ENCODE measurements at regions not wholly inside any gene's neighbourhood (a gene's known extent, or its start where the extent isn't known, plus 50 kb on each side); places are given as distances from the start of the nearest gene placed in this dataset.
"Not testable (repeated sequence)": the region's sequence is repeated elsewhere in the genome, so short reads cannot be mapped to it uniquely, and the experiment has no call there.

- H3K36me3 ChIP-seq (ENCODE audit: control insufficient read depth, insufficient read depth, low read length): no peaks in the 10 kb centered on the region
- no peaks in the 10 kb centered on the region for H3K27me3 ChIP-seq (ENCODE audit: control insufficient read depth, insufficient read depth, low read length)
- no peaks in the 10 kb centered on the region for H3K9me3 ChIP-seq (ENCODE audit: control insufficient read depth, insufficient read depth, low read depth, low read length)
- H3K9ac ChIP-seq (ENCODE audit: low read length): no peak overlapping the region
- H3K27ac ChIP-seq (ENCODE audit: low read depth, low read length): no peak overlapping the region
- H3K4me1 ChIP-seq (ENCODE audit: control insufficient read depth, insufficient read depth, low read length): no peaks in the 10 kb centered on the region; the same call in 1 of the 2 replicates
- H3K4me3 ChIP-seq (ENCODE audit: low read depth, low read length): no peak overlapping the region
Observed at GRCh38 chr10:30732671-30733070, 103.1 kb upstream of the LYZL2 start.

- Histone ChIP-seq H3K9ac (ENCODE audit: low read length) (no peak overlapping the region), H3K36me3 (ENCODE audit: control insufficient read depth, insufficient read depth, low read length) (no peaks in the 10 kb centered on the region), H3K4me1 (ENCODE audit: control insufficient read depth, insufficient read depth, low read length) (no peaks in the 10 kb centered on the region; the same call in 1 of the 2 replicates), H3K9me3 (ENCODE audit: control insufficient read depth, insufficient read depth, low read depth, low read length) (no peaks in the 10 kb centered on the region), H3K4me3 (ENCODE audit: low read depth, low read length) (no peak overlapping the region), H3K27ac (ENCODE audit: low read depth, low read length) (no peak overlapping the region), H3K27me3 (ENCODE audit: control insufficient read depth, insufficient read depth, low read length) (no peaks in the 10 kb centered on the region)
Observed at GRCh38 chr10:30731963-30732362, 102.4 kb upstream of the LYZL2 start.

- H3K9me3 ChIP-seq (ENCODE audit: control insufficient read depth, insufficient read depth, low read depth, low read length): no peaks in the 10 kb centered on the region
- no peak overlapping the region for H3K9ac ChIP-seq (ENCODE audit: low read length)
- H3K27me3 ChIP-seq (ENCODE audit: control insufficient read depth, insufficient read depth, low read length): no peaks in the 10 kb centered on the region
- H3K36me3 ChIP-seq (ENCODE audit: control insufficient read depth, insufficient read depth, low read length): no peaks in the 10 kb centered on the region
- H3K4me1 ChIP-seq (ENCODE audit: control insufficient read depth, insufficient read depth, low read length): no peaks in the 10 kb centered on the region; the same call in 1 of the 2 replicates
- no peak overlapping the region for H3K4me3 ChIP-seq (ENCODE audit: low read depth, low read length)
- no peak overlapping the region for H3K27ac ChIP-seq (ENCODE audit: low read depth, low read length)
Observed at GRCh38 chr10:30730306-30730705, 100.8 kb upstream of the LYZL2 start.

- Histone ChIP-seq H3K9ac (ENCODE audit: low read length) (no peak overlapping the region), H3K4me1 (ENCODE audit: control insufficient read depth, insufficient read depth, low read length) (no peaks in the 10 kb centered on the region; the same call in 1 of the 2 replicates), H3K27ac (ENCODE audit: low read depth, low read length) (no peak overlapping the region), H3K9me3 (ENCODE audit: control insufficient read depth, insufficient read depth, low read depth, low read length) (no peaks in the 10 kb centered on the region), H3K4me3 (ENCODE audit: low read depth, low read length) (no peak overlapping the region), H3K36me3 (ENCODE audit: control insufficient read depth, insufficient read depth, low read length) (no peaks in the 10 kb centered on the region), H3K27me3 (ENCODE audit: control insufficient read depth, insufficient read depth, low read length) (no peaks in the 10 kb centered on the region)
Observed at GRCh38 chr10:30728766-30729165, 99.2 kb upstream of the LYZL2 start.

GRCh38 chr10:30728127-30728526, 98.6 kb upstream of the LYZL2 start:
- H3K27ac ChIP-seq (ENCODE audit: low read depth, low read length): no peak overlapping the region
- H3K4me3 ChIP-seq (ENCODE audit: low read depth, low read length): no peak overlapping the region
- no peaks in the 10 kb centered on the region for H3K9me3 ChIP-seq (ENCODE audit: control insufficient read depth, insufficient read depth, low read depth, low read length)
- H3K27me3 ChIP-seq (ENCODE audit: control insufficient read depth, insufficient read depth, low read length): no peaks in the 10 kb centered on the region
- no peak overlapping the region for H3K9ac ChIP-seq (ENCODE audit: low read length)
- peaks cover 4% of the 10 kb centered on the region for H3K4me1 ChIP-seq (ENCODE audit: control insufficient read depth, insufficient read depth, low read length)
- H3K36me3 ChIP-seq (ENCODE audit: control insufficient read depth, insufficient read depth, low read length): no peaks in the 10 kb centered on the region

GRCh38 chr10:30727524-30727923, 98.0 kb upstream of the LYZL2 start:
- H3K4me1 ChIP-seq (ENCODE audit: control insufficient read depth, insufficient read depth, low read length): peaks cover 10% of the 10 kb centered on the region
- no peak overlapping the region for H3K27ac ChIP-seq (ENCODE audit: low read depth, low read length)
- H3K9ac ChIP-seq (ENCODE audit: low read length): no peak overlapping the region
- no peak overlapping the region for H3K4me3 ChIP-seq (ENCODE audit: low read depth, low read length)
- H3K36me3 ChIP-seq (ENCODE audit: control insufficient read depth, insufficient read depth, low read length): no peaks in the 10 kb centered on the region
- no peaks in the 10 kb centered on the region for H3K9me3 ChIP-seq (ENCODE audit: control insufficient read depth, insufficient read depth, low read depth, low read length)
- H3K27me3 ChIP-seq (ENCODE audit: control insufficient read depth, insufficient read depth, low read length): no peaks in the 10 kb centered on the region

- H3K4me1 ChIP-seq (ENCODE audit: control insufficient read depth, insufficient read depth, low read length): peaks cover 16% of the 10 kb centered on the region
- H3K9ac ChIP-seq (ENCODE audit: low read length); H3K27me3 ChIP-seq (ENCODE audit: control insufficient read depth, insufficient read depth, low read length): not testable (repeated sequence)
Observed at GRCh38 chr10:30726783-30727414, 97.3 kb upstream of the LYZL2 start.

GRCh38 chr10:30725661-30726060, 96.1 kb upstream of the LYZL2 start:
- no peak overlapping the region for H3K27ac ChIP-seq (ENCODE audit: low read depth, low read length)
- H3K9me3 ChIP-seq (ENCODE audit: control insufficient read depth, insufficient read depth, low read depth, low read length): no peaks in the 10 kb centered on the region
- H3K36me3 ChIP-seq (ENCODE audit: control insufficient read depth, insufficient read depth, low read length): no peaks in the 10 kb centered on the region
- no peak overlapping the region for H3K4me3 ChIP-seq (ENCODE audit: low read depth, low read length)
- peaks cover 16% of the 10 kb centered on the region for H3K4me1 ChIP-seq (ENCODE audit: control insufficient read depth, insufficient read depth, low read length)
- no peak overlapping the region for H3K9ac ChIP-seq (ENCODE audit: low read length)
- no peaks in the 10 kb centered on the region for H3K27me3 ChIP-seq (ENCODE audit: control insufficient read depth, insufficient read depth, low read length)

More at GRCh38 chr10:30726783-30727414, 97.3 kb upstream of the LYZL2 start:
- not testable (repeated sequence) for H3K4me3 ChIP-seq (ENCODE audit: low read depth, low read length); H3K27ac ChIP-seq (ENCODE audit: low read depth, low read length); H3K9me3 ChIP-seq (ENCODE audit: control insufficient read depth, insufficient read depth, low read depth, low read length); H3K36me3 ChIP-seq (ENCODE audit: control insufficient read depth, insufficient read depth, low read length)

- Histone ChIP-seq H3K4me1 (ENCODE audit: control insufficient read depth, insufficient read depth, low read length) (peaks cover 16% of the 10 kb centered on the region), H3K36me3 (ENCODE audit: control insufficient read depth, insufficient read depth, low read length) (no peaks in the 10 kb centered on the region), H3K27me3 (ENCODE audit: control insufficient read depth, insufficient read depth, low read length) (no peaks in the 10 kb centered on the region), H3K9me3 (ENCODE audit: control insufficient read depth, insufficient read depth, low read depth, low read length) (no peaks in the 10 kb centered on the region), H3K9ac (ENCODE audit: low read length) (no peak overlapping the region), H3K4me3 (ENCODE audit: low read depth, low read length) (no peak overlapping the region), H3K27ac (ENCODE audit: low read depth, low read length) (no peak overlapping the region)
Observed at GRCh38 chr10:30724296-30724695, 94.7 kb upstream of the LYZL2 start.

- no peaks in the 10 kb centered on the region for H3K36me3 ChIP-seq (ENCODE audit: control insufficient read depth, insufficient read depth, low read length)
- H3K9ac ChIP-seq (ENCODE audit: low read length): no peak overlapping the region
- H3K27me3 ChIP-seq (ENCODE audit: control insufficient read depth, insufficient read depth, low read length): no peaks in the 10 kb centered on the region
- no peaks in the 10 kb centered on the region for H3K9me3 ChIP-seq (ENCODE audit: control insufficient read depth, insufficient read depth, low read depth, low read length)
- no peak overlapping the region for H3K4me3 ChIP-seq (ENCODE audit: low read depth, low read length)
- H3K27ac ChIP-seq (ENCODE audit: low read depth, low read length): no peak overlapping the region
- peaks cover 16% of the 10 kb centered on the region for H3K4me1 ChIP-seq (ENCODE audit: control insufficient read depth, insufficient read depth, low read length)
Observed at GRCh38 chr10:30722956-30723620, 93.5 kb upstream of the LYZL2 start.

GRCh38 chr10:30719832-30720231, 90.3 kb upstream of the LYZL2 start:
- Histone ChIP-seq H3K9ac (ENCODE audit: low read length) (no peak overlapping the region), H3K4me1 (ENCODE audit: control insufficient read depth, insufficient read depth, low read length) (peaks cover 16% of the 10 kb centered on the region), H3K4me3 (ENCODE audit: low read depth, low read length) (no peak overlapping the region), H3K9me3 (ENCODE audit: control insufficient read depth, insufficient read depth, low read depth, low read length) (no peaks in the 10 kb centered on the region), H3K27me3 (ENCODE audit: control insufficient read depth, insufficient read depth, low read length) (no peaks in the 10 kb centered on the region), H3K27ac (ENCODE audit: low read depth, low read length) (no peak overlapping the region), H3K36me3 (ENCODE audit: control insufficient read depth, insufficient read depth, low read length) (no peaks in the 10 kb centered on the region)
